HCT116 (cell line): ENCODE measurements at regions not wholly inside any gene's neighbourhood (a gene's known extent, or its start where the extent isn't known, plus 50 kb on each side); places are given as distances from the start of the nearest gene placed in this dataset.

Experiments used
- CTCF ChIP-seq, 3 experiments: fragments of 200-600 bp in 1 of 3; sonication (generic) in 1 of 3; IDR thresholded peaks in 2 of 3; conservative IDR thresholded peaks in 1 of 3; 2 replicates each; pipeline ENCODE4 v1.5.1; 2012 to 2017; ENCODE audit warnings: low read depth in 2 of 3, low read length in 2 of 3, antibody characterized with exemption in 1 of 3, borderline replicate concordance in 1 of 3, control low read depth in 1 of 3, mild to moderate bottlenecking in 1 of 3, mixed read lengths in 1 of 3, mixed run types in 1 of 3, moderate library complexity in 1 of 3; ENCODE audit not compliant: insufficient read depth in 1 of 3
- EZH2 ChIP-seq: fragments of 200-600 bp; sonication (generic); IDR thresholded peaks from 2 replicates; pipeline ENCODE4 v1.6.1; 2017; ENCODE audit warnings: antibody characterized with exemption, mixed run types
- TCF7L2 ChIP-seq: IDR thresholded peaks from 2 replicates; pipeline ENCODE4 v1.7.0; 2011; ENCODE audit warnings: borderline replicate concordance, inconsistent platforms; ENCODE audit not compliant: insufficient read depth, insufficient read length; ENCODE audit errors: extremely low read depth

- TF ChIP-seq EZH2 (no peak), CTCF (IDR thresholded peaks at IDR 0.05 in 2 of 3, conservative IDR thresholded peaks at IDR 0.05 in 1 of 3; ENCODE audit: borderline replicate concordance in 1 of 3, insufficient read depth in 1 of 3, low read depth in 2 of 3, low read length in 2 of 3) (no peak), TCF7L2 (no peak)
Measured at GRCh38 chr2:156031121-156031520, 301.4 kb downstream of the NR4A2 start.
